Smooth muscle cell (in vitro differentiated cells): ENCODE measurements at regions not wholly inside any gene's neighbourhood (a gene's known extent, or its start where the extent isn't known, plus 50 kb on each side); places are given as distances from the start of the nearest gene placed in this dataset.
A peak's percentile ranks its signal among the peaks of the same experiment; 100 is the strongest.

Experiments used
- DNase-seq: peaks from one replicate; lab custom pipeline; 2025; ENCODE audit not compliant: unreplicated experiment; lab: John Stamatoyannopoulos, UW
- H2AFZ ChIP-seq: fragments of 200-600 bp; sonication (generic); 2 replicates; pipeline ENCODE4 v1.6.0; 2016; ENCODE audit warnings: antibody characterized with exemption, low read depth, mild to moderate bottlenecking
- H3F3A ChIP-seq: fragments of 200-600 bp; sonication (generic); 2 replicates; pipeline ENCODE4 v1.6.0; 2017; ENCODE audit warnings: antibody characterized with exemption, low read depth
- H3K27ac ChIP-seq: fragments of 200-600 bp; sonication (generic); 2 replicates; pipeline ENCODE4 v1.5.1; 2016; ENCODE audit warnings: low read depth, mild to moderate bottlenecking
- H3K27me3 ChIP-seq: fragments of 200-600 bp; sonication (generic); 2 replicates; pipeline ENCODE4 v1.6.1; 2016; ENCODE audit warnings: low read depth, mild to moderate bottlenecking
- H3K36me3 ChIP-seq: fragments of 200-600 bp; sonication (generic); 2 replicates; pipeline ENCODE4 v1.5.1; 2016; ENCODE audit warnings: low read depth
- H3K4me1 ChIP-seq: fragments of 200-600 bp; sonication (generic); 2 replicates; pipeline ENCODE4 v1.5.1; 2016; ENCODE audit warnings: low read depth
- H3K4me2 ChIP-seq: fragments of 200-600 bp; sonication (generic); 2 replicates; pipeline ENCODE4 v1.6.0; 2016; ENCODE audit warnings: mild to moderate bottlenecking
- H3K4me3 ChIP-seq: fragments of 200-600 bp; sonication (generic); 2 replicates; pipeline ENCODE4 v1.5.1; 2016; ENCODE audit warnings: mild to moderate bottlenecking
- H3K79me2 ChIP-seq: fragments of 200-600 bp; sonication (generic); 2 replicates; pipeline ENCODE4 v1.6.0; 2016; ENCODE audit warnings: low read depth, mild to moderate bottlenecking
- H3K9ac ChIP-seq: fragments of 200-600 bp; sonication (generic); 2 replicates; pipeline ENCODE4 v1.6.0; 2016; ENCODE audit warnings: low read depth
- H3K9me3 ChIP-seq: fragments of 200-600 bp; sonication (generic); replicated peaks from 2 replicates; pipeline ENCODE4 v1.5.1; 2016; ENCODE audit warnings: low read depth
- H4K20me1 ChIP-seq: fragments of 200-600 bp; sonication (generic); 2 replicates; pipeline ENCODE4 v1.6.0; 2016; ENCODE audit warnings: low read depth
- WGBS: methylation state at CpG from one replicate; pipeline ENCODE4 v1.1.7; 2016; ENCODE audit warnings: low lambda C conversion rate; 5-methylcytosine and 5-hydroxymethylcytosine counted together
- TF ChIP-seq, protein P1 (sequence below): fragments of 200-600 bp; sonication (generic); IDR thresholded peaks from 2 replicates; pipeline ENCODE4 v1.5.1; 2017; ENCODE audit warnings: borderline replicate concordance, mild to moderate bottlenecking, antibody characterized with exemption; ENCODE audit not compliant: insufficient read depth, poor library complexity, severe bottlenecking

DNA sequence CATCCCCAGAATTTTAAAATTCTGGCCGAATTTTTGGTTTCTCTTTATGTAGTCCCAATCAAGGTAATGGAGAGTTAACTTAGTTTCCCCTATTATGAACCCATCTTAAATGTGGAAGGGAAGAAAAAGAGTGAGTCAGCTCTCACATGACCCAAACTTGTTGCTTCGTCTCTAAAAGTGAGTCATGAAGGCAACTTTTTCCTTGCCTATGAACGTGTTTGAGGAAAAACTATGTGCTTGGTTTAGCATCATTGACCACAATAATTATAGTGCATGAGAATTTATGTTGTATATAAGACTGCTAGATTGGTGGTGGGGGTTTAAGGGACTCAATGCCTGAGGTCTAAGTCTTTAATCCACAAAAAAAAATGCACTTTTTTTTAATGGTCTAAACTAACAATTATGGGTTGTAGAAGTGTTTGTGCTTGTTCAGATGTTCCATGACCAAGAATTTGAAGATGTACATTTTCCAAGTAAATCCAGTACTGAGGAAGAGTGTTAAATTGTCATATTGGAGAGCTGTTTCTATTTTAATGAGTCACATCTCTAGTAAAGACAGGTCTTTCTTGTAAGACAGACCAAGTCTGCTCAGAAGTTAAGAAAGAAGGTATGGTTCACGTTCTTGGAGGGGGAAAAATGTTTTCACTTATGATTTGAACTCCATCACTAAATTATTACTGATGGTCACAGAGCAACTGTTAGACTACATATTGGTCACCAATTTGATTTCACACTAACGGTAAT is 409.9 kb upstream of the MARCKS start:
- peak overlapping the region; percentile 32 for H3K4me2 ChIP-seq
- H3K9me3 ChIP-seq: no peaks in the 10 kb centered on the region
- H3K27ac ChIP-seq: peak overlapping the region; percentile 82
- no peak overlapping the region for H2AFZ ChIP-seq
- no peaks in the 10 kb centered on the region for H3K27me3 ChIP-seq
- TF ChIP-seq, protein P1, sequence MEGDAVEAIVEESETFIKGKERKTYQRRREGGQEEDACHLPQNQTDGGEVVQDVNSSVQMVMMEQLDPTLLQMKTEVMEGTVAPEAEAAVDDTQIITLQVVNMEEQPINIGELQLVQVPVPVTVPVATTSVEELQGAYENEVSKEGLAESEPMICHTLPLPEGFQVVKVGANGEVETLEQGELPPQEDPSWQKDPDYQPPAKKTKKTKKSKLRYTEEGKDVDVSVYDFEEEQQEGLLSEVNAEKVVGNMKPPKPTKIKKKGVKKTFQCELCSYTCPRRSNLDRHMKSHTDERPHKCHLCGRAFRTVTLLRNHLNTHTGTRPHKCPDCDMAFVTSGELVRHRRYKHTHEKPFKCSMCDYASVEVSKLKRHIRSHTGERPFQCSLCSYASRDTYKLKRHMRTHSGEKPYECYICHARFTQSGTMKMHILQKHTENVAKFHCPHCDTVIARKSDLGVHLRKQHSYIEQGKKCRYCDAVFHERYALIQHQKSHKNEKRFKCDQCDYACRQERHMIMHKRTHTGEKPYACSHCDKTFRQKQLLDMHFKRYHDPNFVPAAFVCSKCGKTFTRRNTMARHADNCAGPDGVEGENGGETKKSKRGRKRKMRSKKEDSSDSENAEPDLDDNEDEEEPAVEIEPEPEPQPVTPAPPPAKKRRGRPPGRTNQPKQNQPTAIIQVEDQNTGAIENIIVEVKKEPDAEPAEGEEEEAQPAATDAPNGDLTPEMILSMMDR: no peak
- H3K9ac ChIP-seq: peak overlapping the region; percentile 8
- WGBS: 42% methylated on average over 5 of the region's 5 CpGs
- H3K36me3 ChIP-seq: no peaks in the 10 kb centered on the region
- H4K20me1 ChIP-seq: no peaks in the 10 kb centered on the region
- H3K4me3 ChIP-seq: no peak overlapping the region
- DNase-seq: no peak
- no peaks in the 10 kb centered on the region for H3K79me2 ChIP-seq
- H3F3A ChIP-seq: peaks cover 6% of the 10 kb centered on the region
- peaks cover 4% of the 10 kb centered on the region for H3K4me1 ChIP-seq

DNA sequence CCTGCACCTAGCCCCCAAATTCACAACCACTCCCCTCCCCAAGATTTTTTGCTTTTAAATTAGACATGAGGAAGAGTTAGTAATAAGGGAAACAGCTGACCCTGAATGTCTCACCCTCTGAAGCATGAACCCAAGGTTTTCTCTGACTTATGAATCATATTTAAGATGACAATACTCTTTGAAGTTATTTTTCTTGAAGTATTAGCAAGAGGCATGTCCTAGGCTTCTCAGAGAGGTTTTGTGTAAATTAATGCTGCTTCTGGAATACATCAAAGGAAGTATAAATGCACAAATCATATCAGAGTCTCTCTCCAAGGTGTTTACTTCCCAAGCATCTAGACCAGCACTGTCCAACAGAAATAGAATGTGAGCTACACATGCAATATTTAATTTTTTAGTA is 408.1 kb upstream of the MARCKS start:
- no peak overlapping the region for H3K9ac ChIP-seq

DNA sequence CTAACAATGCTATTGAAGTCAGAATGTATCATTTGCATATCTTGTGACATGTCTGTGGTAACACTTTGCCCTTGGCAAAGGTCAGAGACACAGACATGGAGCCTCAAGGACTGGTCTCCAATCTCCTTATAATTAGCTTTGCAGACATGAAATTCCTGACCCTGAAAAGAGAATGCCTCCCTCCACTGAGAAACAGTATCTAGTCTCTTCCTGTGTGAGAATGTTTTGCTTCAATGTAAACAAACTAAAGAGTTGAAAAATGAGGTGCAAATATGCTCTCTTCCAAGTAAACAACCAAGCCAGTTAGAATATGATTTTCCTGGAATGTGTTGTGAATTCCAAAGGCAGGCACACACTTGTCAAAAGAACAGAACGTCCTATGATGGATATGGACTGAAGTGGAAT is 407.1 kb upstream of the MARCKS start:
- peak overlapping the region; percentile 7 for H3K4me2 ChIP-seq
- H3K27ac ChIP-seq: peak overlapping the region; percentile 82
- no peak for DNase-seq
- H3K27me3 ChIP-seq: no peaks in the 10 kb centered on the region
- H3F3A ChIP-seq: peaks cover 6% of the 10 kb centered on the region
- no peaks in the 10 kb centered on the region for H3K36me3 ChIP-seq
- no peak overlapping the region for H2AFZ ChIP-seq
- H3K9ac ChIP-seq: no peak overlapping the region
- WGBS: 21% methylated on average over 1 of the region's 1 CpG
- no peaks in the 10 kb centered on the region for H4K20me1 ChIP-seq
- H3K4me1 ChIP-seq: peaks cover 4% of the 10 kb centered on the region
- no peak overlapping the region for H3K4me3 ChIP-seq
- no peaks in the 10 kb centered on the region for H3K79me2 ChIP-seq
- TF ChIP-seq, protein P1: no peak
- no peaks in the 10 kb centered on the region for H3K9me3 ChIP-seq

More for the DNA sequence above, 408.1 kb upstream of the MARCKS start:
- H3K36me3 ChIP-seq: no peaks in the 10 kb centered on the region
- TF ChIP-seq, protein P1: no peak
- H3K79me2 ChIP-seq: no peaks in the 10 kb centered on the region
- H3K27me3 ChIP-seq: no peaks in the 10 kb centered on the region
- no peaks in the 10 kb centered on the region for H3K9me3 ChIP-seq
- no peak overlapping the region for H3K4me2 ChIP-seq
- no peak for DNase-seq
- peaks cover 6% of the 10 kb centered on the region for H3F3A ChIP-seq
- H2AFZ ChIP-seq: no peak overlapping the region
- H3K4me3 ChIP-seq: no peak overlapping the region
- H3K27ac ChIP-seq: peak overlapping the region; percentile 82
- peaks cover 4% of the 10 kb centered on the region for H3K4me1 ChIP-seq
- H4K20me1 ChIP-seq: no peaks in the 10 kb centered on the region

DNA sequence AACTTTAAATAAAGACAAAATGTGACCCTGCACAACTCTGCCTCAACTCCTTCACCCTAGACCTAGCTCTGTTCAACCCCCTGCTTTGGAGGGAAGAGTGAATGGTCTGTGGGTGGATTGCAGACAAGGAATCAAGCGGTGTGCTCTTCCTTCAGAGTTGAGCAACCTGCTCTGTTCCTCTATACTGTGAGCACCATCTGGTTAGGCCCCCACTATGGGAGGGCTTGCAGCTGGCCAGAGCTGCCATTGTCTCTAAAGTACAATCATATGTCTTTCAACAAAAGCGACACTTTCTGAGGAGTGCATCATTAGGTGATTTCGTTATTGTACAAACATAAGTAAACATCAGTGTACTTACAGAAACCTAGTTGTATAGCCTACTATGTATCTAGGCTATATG is 406.1 kb upstream of the MARCKS start:
- Histone ChIP-seq H3K27ac (no peak overlapping the region), H3K4me3 (no peak overlapping the region), H3K79me2 (no peaks in the 10 kb centered on the region), H3K9me3 (no peaks in the 10 kb centered on the region), H3K4me2 (no peak overlapping the region), H3K4me1 (peaks cover 4% of the 10 kb centered on the region), H4K20me1 (no peaks in the 10 kb centered on the region), H3F3A (peaks cover 6% of the 10 kb centered on the region), H3K27me3 (no peaks in the 10 kb centered on the region), H3K9ac (no peak overlapping the region), H2AFZ (no peak overlapping the region), H3K36me3 (no peaks in the 10 kb centered on the region)
- no peak for DNase-seq
- TF ChIP-seq, protein P1: no peak
- WGBS: 98% methylated on average over 3 of the region's 3 CpGs
